HG03060 (cell line): ENCODE measurements at regions not wholly inside any gene's neighbourhood (a gene's known extent, or its start where the extent isn't known, plus 50 kb on each side); places are given as distances from the start of the nearest gene placed in this dataset.

Source experiments
- ATAC-seq: cut with Tn5 transposase; IDR thresholded peaks from one replicate; pipeline ENCODE4 v1.9.1; 2021; ENCODE audit warnings: low read depth, moderate number of reproducible peaks; ENCODE audit not compliant: unreplicated experiment

DNA sequence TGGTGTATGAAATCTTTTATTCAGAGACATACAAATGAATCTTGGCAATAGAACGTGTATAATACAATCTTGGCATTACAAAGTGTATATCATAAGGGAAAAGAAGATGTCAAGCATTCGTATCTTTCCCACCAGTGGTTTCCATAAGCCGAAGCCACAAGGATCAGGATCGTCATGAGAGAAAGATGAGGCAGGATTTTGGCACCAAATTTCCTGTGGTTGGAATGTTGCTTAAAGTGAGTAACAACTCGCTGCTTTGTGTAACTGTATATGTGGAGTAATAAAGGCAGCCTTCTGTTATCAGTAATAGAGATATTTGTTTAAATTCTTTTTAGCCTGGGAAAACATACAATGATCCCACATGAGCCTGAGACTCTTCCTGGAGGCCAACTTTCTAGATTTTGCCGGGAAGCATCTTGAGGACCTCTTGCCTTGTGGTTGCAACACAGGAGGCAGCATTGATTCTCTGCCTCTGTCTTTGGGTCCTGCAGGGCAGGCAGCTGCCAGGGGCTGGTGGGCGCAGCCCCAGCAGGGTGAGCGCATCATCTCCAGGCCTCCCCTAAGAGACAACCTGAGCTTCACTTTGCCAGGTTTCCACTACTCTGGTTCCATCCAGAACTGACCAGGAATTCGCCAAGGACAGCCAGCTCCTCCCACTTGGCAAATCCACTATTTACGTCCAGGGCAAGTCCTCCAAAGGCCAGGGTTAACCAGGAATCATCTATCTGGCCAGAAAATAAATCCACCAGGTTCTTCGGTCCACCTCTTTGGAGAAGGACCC is 230.9 kb upstream of the SULF2 start:
- ATAC-seq = no peak

DNA sequence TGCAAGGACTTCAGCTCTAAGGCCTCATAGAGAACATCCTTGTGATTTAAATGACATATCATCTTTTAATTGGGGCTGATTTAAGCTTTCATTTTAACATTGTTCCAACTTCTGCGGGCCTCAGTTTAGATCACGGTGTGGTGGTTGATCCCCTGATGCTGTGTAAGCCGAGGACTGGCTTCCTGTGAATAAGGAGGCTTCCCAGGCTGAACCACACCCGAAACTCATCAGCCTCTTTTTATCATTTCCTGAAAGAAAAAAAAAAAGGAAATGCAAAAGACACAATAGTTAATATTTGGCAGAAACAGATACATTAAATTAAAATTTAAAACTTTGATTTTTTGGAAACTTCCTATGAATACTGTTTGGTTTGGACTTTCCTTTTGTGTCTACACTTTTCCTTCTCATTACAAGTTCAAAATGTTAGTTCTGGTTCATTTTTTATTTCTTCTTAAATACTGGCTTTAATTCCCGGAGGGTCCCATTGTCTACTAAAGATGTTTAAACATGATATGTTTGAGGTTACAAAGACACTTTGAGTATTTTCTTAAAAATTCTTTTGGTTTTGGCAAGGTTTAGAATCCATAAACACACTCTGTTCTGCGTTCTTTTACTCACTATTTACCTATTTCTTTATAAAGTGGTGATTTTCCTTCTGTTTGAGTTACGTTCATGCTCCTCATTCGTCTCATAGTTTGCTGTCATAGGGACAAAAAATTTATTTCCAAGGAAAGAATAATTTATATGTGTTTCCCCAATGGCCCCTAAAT is 230.0 kb upstream of the SULF2 start:
- ATAC-seq = no peak

DNA sequence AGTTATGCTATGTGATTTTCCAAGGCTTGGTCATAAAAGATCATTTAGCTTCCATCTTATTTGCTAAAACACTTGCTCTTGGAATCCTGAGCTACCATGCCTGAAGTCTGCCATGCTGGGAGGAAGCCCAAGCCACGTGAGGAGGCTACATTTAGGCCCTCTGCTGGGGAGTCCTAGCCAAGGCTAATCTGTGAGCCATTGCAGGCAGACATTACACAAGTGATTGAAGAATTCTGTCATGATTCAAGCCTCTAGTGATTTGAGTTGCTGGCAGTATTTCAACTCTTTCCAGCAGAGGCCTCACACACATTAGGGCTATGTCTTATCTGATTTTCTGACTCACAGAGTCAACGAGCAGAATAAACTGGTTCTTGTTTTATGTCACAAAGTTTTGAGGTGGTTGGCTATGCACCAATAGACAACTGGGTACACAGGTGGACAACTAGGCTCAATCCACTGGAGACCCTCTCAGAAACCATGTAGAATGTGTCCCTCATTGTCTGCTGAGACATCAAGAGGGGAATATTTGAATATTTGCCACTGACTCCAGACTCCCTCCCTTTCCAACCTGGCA is 227.2 kb upstream of the SULF2 start:
- no peak for ATAC-seq

DNA sequence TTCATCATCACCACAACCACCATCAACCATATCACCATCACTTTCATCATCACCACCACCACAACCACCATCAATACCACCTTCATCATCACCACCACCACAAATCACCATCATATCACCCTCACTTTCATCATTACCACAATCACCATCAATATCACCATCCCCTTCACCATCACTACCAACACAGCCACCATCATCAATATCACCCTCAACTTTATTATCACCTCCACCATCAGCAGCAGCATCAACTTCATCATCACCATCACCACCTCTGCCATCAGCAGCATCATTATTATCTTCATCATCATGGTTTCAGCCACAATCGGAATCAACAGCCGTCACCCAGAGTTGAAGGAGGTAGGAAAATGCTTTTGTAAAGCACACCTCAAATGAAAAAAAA is 225.7 kb upstream of the SULF2 start:
- no peak for ATAC-seq

DNA sequence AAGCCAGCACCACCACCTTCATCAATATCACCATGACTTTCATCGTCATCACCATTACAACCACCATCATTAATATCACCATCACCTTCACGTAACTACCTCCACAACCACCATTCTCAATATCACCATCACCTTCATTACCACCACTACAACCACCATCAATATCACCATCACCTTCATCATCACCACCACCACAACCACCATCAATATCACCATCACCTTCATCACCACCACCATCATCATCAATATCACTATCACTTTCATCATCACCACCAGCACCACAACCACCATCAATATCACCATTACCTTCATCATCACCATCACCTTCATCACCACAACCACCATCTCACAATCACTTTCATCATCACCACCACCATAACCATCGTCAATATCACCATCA is 225.3 kb upstream of the SULF2 start:
- no peak for ATAC-seq

DNA sequence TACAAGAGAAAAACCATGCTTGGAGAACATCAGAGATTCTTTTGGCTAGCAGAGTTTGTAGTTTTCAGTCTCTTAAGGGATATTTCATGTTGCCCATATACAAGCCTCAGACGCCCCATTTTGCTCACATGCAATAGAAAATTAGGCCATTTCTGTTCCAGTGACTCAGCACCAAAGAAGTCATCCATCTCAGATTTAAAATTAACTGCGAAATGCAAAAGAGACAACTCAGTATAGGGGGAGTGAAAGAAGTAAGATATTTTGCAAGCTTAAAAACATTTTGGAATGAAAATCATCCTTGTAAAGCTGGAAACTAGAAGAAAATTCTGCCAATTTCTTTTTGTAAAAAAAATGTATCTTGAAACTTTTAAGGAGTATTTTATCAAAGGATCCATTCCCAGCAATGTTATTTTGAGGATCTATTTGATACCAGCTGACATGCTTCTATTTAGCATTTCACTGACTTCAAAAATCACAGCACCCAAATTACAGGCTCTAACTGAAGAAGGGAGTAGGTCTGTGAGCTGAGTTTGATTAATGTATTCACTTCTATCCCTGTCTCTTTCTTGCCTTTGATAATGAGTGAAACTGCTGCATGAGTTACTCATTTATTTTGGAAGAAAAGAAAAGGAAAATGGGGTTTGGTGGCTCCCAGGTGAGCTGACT is 223.7 kb upstream of the SULF2 start:
- ATAC-seq = no peak

DNA sequence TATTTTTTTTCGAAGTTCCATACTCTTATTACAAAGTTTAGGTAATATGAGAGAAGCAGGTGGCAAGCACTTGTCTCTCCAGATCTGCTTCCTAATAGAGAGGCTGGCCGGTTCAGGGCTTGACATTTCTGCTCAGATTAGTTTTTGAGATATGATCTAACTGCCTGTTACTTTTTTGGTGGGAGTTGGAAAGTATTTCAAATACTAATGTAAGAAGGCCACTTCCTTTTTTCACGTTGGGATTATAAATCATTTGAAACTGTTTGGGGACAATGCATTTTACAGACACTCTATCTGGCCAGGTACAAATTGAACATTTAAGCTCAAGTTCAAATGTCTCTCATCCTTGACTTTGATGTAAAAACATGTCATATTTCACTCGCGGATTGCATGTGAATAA is 222.1 kb upstream of the SULF2 start:
- ATAC-seq = no peak

DNA sequence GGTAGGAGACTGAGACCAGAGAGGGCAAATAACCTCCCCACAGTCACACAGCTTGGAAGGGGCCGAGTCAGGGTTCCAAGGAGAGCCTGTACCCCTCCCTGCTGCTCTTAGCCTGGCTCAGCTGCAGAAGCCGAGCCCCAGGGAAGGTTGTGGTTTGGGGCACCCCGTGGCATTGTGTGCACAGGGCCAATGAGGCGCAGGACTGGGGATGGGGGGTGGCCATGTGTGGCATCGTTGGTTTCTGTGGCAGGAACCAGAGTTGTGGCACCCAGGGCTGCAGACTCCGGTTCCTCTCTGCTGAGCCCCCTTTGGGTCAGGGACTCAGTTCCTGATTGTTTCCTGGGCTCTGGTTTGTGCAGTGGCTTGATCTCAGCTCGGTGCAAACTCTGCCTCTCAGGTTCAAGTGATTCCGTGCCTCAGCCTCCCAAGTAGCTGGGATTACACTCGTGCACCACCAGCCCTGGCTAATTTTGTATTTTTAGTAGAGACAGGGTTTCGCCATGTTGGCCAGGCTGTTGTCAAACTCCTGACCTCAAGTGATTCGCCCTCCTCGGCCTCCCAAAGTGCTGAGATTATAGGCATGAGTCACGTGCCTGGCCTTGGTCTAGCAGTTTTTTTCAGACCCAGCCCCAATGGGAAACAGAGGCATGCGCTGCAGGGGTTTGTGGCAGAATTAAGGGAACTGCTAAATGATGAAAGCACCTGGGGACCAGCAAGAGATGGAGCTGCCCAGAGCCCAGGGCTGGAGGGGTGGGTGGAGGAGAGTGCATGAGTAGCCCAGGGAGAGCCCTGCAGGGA is 221.0 kb upstream of the SULF2 start:
- no peak for ATAC-seq

DNA sequence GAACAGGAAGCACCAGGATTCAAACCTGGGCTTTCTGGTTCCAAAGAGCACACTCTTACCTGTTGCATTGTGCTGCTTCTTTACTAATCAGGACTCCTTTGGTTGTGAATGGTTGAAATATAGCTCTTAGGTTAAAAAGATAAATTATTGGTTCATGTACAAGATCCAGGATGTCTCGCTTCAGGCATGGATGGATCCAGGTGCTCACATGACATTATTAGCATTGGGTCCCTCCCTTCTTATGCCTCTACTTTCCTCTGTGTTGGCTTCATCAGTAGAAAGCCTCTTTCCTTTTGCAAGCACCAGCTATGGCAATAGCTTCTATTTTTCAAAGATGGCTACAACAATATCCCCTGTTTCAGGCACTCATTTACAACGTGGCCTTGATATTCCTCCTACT is 217.7 kb upstream of the SULF2 start:
- no peak for ATAC-seq

DNA sequence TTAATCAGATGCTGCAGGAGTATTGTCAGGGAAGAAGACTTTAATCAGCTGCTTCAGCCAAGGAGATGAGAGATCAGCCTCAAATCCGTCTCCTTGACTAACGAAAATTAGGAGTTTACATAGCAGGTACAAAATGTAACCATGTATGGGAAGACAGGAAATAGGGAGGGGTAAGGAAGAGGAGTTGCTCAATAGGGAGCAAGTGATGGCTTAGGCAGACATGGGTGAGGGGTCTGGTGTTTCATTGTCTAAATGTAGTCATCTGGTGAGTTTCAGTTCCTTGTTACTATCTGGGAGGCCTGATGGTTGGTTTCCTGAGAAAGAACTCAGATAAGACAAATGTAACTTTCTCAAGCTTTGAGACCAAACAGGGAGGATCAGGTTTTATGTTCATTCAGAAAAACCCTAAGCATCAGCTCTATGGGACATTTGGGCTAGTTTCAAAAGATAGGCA is 217.3 kb upstream of the SULF2 start:
- no peak for ATAC-seq

DNA sequence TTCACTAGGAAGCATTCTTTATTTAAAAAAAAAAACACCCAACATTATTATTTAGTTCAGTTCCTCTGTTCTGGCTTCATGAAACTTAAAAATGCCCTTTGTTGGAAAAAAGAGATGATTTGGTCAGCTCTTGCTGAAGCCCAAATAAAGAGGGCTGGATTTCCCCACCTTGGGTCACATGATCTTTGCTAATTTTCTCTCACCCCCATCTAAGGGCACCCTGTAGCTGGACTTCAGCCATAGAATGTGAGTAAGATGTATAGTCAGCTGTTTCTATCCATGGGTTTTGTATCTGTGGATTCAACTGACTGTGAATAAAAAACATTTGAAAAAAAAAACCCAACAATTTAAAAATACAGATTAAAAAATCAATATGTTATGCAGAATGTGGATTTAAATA is 213.9 kb upstream of the SULF2 start:
- ATAC-seq = no peak

DNA sequence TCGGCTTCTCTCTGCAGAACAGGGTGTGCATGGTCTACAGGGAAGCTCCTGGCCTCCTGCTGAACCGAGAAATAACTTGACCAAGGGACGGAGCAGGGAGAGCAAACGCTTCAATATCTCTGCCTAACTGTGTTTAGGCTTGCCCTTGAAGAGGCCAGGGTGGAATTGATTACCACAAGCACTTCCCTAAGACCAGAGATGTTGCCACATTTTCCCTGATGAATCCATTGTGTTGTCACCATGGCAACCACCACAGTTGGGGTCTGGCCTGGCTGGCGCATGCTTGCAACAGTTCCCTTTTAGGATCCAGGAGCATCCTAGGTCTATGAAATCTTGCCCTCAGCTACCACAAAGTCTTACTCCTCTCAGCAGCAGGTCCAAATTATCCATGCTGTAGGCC is 213.5 kb upstream of the SULF2 start:
- no peak for ATAC-seq

DNA sequence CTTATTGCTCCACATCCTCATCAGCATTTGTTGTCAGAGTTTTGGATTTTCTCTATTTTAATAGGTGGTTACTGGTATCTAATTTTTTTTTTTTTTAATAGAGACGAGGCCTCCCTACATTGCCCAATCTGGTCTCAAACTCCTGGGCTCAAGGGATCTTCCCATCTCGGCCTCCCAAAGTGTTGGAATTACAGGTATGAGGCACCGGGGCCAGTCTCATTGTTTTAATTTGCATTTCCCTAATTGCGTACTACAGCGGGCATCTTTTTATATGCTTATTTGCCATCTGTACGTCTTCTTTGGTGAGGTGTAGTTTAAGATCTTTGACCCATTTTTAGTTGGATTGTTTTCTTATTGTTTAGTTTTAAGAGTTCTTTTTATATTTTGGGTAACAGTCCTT is 210.4 kb upstream of the SULF2 start:
- ATAC-seq = no peak

DNA sequence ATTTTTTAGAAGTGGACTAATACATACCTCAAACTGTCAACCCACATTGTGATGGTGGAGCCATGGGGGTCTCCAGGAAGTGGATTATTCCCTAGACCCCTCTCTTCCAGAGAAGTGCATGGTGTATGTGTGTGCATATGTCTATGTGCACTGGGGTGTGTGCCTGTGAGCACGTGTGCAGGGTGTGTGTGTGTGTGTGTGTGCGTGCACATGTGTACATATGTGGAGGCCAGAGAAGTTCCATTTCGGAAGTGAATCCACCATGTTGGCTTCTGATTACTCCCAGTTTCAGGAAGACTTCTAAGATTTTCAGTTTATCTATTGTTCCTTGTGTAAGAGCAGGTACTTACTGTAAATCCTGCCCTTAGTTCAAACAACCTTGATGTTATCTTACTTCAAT is 208.5 kb upstream of the SULF2 start:
- ATAC-seq = no peak

DNA sequence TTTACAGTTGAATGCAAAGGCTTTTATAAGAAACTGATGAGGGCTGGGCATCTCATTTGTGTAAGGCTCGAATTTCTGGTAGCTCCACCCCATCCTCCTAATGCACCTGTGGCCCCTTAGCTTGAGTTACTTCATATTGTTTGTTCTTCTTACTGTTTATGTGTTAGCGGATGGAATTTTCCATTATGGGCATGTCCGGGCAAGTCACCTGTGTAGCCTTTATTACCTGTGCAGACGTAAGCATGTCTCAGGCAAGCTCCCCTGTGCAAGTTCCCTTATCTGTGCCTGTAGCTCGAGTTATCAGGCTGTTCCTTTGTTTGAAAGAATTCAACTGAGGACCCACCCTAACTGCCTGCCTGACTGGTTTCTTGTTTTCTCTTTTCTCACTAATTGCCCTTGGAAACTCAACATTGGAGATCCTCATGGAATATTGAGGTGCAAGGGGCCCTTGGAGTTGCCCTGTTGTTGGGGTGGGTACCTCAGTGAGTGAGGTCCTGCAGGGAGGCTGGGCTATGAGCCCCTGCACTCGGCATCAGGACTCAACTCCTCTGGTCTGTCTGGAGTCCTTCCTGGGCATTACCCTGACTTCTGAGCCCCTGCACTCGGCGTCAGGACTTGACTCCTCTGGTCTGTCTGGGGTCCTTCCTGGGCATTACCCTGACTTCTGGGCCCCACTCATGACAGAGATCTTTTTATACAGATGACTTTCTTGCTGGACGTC is 207.9 kb upstream of the SULF2 start:
- no peak for ATAC-seq

DNA sequence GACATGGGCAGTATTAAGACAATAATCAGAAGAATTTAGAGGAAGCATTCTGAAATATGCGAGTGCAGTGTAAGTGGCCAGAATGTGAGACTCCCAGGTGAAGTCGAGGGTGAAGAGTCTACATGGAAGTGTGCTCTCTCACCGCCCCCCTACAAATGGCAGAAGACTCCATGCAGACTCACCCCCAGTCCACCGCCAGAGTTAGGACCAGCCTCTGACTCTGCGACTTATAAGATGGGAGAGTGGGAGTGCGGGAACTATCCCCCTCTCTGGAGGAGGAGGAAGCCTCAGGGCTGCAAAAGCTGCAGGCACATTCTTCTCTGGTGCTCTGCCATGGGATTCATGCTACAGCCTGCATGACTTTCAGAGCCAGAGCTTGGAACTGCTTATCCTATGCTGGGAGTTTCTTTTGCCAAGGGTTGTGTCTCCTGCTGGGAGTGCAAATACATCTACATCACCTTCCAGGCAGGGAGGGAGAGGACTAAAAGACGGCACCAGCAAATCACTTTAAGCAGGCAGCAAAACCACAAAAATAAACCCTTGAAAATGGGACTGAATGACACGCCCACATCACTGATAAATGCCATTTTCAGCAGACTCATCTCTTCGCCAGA is 206.7 kb upstream of the SULF2 start:
- ATAC-seq = no peak

DNA sequence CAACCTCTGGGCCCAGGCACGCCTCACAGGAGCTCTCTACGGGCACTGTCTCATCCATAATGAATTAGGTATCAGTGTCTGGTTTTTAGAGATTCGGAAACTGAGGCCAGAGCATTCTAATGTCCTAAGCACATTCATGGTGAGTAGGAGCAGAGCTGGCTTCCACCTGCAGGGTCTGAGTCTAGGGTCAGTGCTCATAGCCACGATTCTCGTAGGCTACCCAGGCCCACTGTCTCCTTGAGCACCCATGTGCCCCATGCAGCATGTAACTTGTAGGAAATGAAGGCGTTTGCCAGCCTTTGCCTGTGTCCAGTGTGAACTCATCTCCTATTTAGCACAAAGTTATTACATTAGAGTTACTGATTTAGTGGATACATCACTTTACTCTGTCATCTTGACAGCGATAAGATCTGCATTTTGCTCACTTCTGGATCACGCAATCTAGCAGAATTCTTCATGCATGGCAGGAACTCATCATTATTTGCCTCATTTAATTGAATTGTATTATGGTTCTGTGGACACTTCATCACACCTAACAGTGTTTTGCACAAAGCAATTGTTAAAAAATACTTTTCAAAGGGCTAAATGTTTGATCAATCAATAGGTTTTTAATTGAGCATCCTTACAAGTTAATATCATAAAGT is 205.3 kb upstream of the SULF2 start:
- ATAC-seq = no peak

DNA sequence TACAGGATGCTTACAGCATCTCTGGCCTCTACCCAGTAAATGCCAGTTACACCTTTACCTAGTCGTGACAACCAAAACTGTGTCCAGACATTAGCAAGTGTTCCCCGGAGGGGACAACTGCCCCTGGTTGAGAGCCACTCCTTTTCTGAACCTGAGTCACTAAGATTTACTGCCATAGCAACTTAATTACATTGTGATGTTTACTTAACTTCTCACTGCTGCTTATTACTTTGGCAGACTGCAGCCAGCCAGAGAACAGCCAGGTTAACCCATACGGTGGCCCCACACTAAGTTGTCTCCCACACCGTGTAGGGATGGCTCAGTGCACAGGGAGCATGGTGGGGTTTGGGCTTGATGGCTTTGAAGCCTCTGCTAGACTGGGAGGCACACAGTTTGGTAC is 204.7 kb upstream of the SULF2 start:
- ATAC-seq = no peak

DNA sequence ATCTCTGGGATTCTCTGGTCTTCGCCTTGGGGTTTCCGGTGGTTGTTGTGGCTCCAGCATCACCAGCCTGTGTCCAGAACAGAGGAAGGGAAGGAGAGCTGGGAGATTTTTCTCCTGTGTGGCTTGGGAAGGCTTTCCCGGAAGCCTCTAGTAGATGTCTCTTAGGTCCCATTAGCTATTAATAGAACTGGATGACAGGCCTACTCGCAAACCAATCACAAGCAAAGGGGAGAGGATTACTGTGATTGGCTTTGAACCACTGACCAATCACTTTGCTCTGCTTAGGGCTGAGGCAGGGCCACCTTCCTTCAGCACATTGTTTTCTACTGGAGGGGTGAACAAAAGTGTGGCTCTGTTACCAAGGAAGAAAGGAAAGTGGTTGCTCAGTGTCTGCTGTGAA is 203.4 kb upstream of the SULF2 start:
- ATAC-seq = no peak
